ENCODE measurements at regions not wholly inside any gene's neighbourhood (a gene's known extent, or its start where the extent isn't known, plus 50 kb on each side); places are given as distances from the start of the nearest gene placed in this dataset.

GRCh38 chr15:35907511-35907910 lies 361.5 kb upstream of the DPH6 start:
- Histone ChIP-seq H3K9ac (ENCODE audit: low read length) (no peak overlapping the region), H3K79me2 (ENCODE audit: insufficient read depth, low read length) (no peaks in the 10 kb centered on the region), H2AFZ (ENCODE audit: low read depth, low read length) (no peak overlapping the region), H4K20me1 (ENCODE audit: insufficient read depth, low read length) (no peaks in the 10 kb centered on the region), H3K4me1 (ENCODE audit: insufficient read depth, low read length) (no peaks in the 10 kb centered on the region), H3K4me3 (ENCODE audit: insufficient read depth, low read depth, low read length) (no peak overlapping the region), H3K27me3 (ENCODE audit: insufficient read depth, low read length) (no peaks in the 10 kb centered on the region), H3K27ac (ENCODE audit: low read depth, low read length) (no peak overlapping the region), H3K36me3 (ENCODE audit: insufficient read depth, low read length) (no peaks in the 10 kb centered on the region), H3K4me2 (ENCODE audit: low read length) (no peak overlapping the region), H3K9me3 (ENCODE audit: insufficient read depth, low read depth, low read length) (no peaks in the 10 kb centered on the region)
- no peaks in the 10 kb centered on the region for H3K4me1 Mint-ChIP-seq (ENCODE audit: low read depth, unreplicated experiment)
- H3K36me3 Mint-ChIP-seq (ENCODE audit: low read depth, unreplicated experiment): no peaks in the 10 kb centered on the region
- H3K9me3 Mint-ChIP-seq (ENCODE audit: unreplicated experiment): no peaks in the 10 kb centered on the region
- no peak overlapping the region for H3K4me3 Mint-ChIP-seq (ENCODE audit: unreplicated experiment)
- no peak overlapping the region for H3K27ac Mint-ChIP-seq (ENCODE audit: unreplicated experiment)
- no peaks in the 10 kb centered on the region for H3K27me3 Mint-ChIP-seq (ENCODE audit: low read depth, unreplicated experiment)
- no peak for TF ChIP-seq EZH2 (IDR thresholded peaks at IDR 0.05; ENCODE audit: insufficient read depth, low read length)
- TF ChIP-seq CTCF (IDR thresholded peaks at IDR 0.05; ENCODE audit: insufficient read depth, low read depth, low read length): no peak
- DNase-seq (ENCODE audit: low read depth): no peak
- no peak for FAIRE-seq

GRCh38 chr15:35909414-35909813 lies 363.4 kb upstream of the DPH6 start:
- no peak overlapping the region for H3K4me3 Mint-ChIP-seq (ENCODE audit: unreplicated experiment)
- H3K9ac ChIP-seq (ENCODE audit: low read length): no peak overlapping the region
- no peaks in the 10 kb centered on the region for H3K36me3 Mint-ChIP-seq (ENCODE audit: low read depth, unreplicated experiment)
- no peaks in the 10 kb centered on the region for H3K9me3 ChIP-seq (ENCODE audit: insufficient read depth, low read depth, low read length)
- TF ChIP-seq CTCF (IDR thresholded peaks at IDR 0.05; ENCODE audit: insufficient read depth, low read depth, low read length): no peak
- no peak for TF ChIP-seq EZH2 (IDR thresholded peaks at IDR 0.05; ENCODE audit: insufficient read depth, low read length)
- FAIRE-seq (no peak), DNase-seq (ENCODE audit: low read depth) (no peak)
- no peaks in the 10 kb centered on the region for H3K4me1 Mint-ChIP-seq (ENCODE audit: low read depth, unreplicated experiment)
- H3K27ac ChIP-seq (ENCODE audit: low read depth, low read length): no peak overlapping the region
- H3K9me3 Mint-ChIP-seq (ENCODE audit: unreplicated experiment): no peaks in the 10 kb centered on the region
- no peaks in the 10 kb centered on the region for H3K27me3 ChIP-seq (ENCODE audit: insufficient read depth, low read length)
- H4K20me1 ChIP-seq (ENCODE audit: insufficient read depth, low read length): no peaks in the 10 kb centered on the region
- H3K4me2 ChIP-seq (ENCODE audit: low read length): no peak overlapping the region
- H3K79me2 ChIP-seq (ENCODE audit: insufficient read depth, low read length): no peaks in the 10 kb centered on the region
- no peaks in the 10 kb centered on the region for H3K27me3 Mint-ChIP-seq (ENCODE audit: low read depth, unreplicated experiment)
- H3K4me3 ChIP-seq (ENCODE audit: insufficient read depth, low read depth, low read length): no peak overlapping the region
- no peaks in the 10 kb centered on the region for H3K36me3 ChIP-seq (ENCODE audit: insufficient read depth, low read length)
- H2AFZ ChIP-seq (ENCODE audit: low read depth, low read length): no peak overlapping the region
- no peak overlapping the region for H3K27ac Mint-ChIP-seq (ENCODE audit: unreplicated experiment)
- no peaks in the 10 kb centered on the region for H3K4me1 ChIP-seq (ENCODE audit: insufficient read depth, low read length)

GRCh38 chr15:35910227-35910626 lies 364.3 kb upstream of the DPH6 start:
- Mint-ChIP-seq H3K9me3 (ENCODE audit: unreplicated experiment) (no peaks in the 10 kb centered on the region), H3K27me3 (ENCODE audit: low read depth, unreplicated experiment) (no peaks in the 10 kb centered on the region), H3K4me3 (ENCODE audit: unreplicated experiment) (no peak overlapping the region), H3K27ac (ENCODE audit: unreplicated experiment) (no peak overlapping the region), H3K36me3 (ENCODE audit: low read depth, unreplicated experiment) (no peaks in the 10 kb centered on the region), H3K4me1 (ENCODE audit: low read depth, unreplicated experiment) (no peaks in the 10 kb centered on the region)
- no peak overlapping the region for H3K27ac ChIP-seq (ENCODE audit: low read depth, low read length)
- H3K4me3 ChIP-seq (ENCODE audit: insufficient read depth, low read depth, low read length): no peak overlapping the region
- TF ChIP-seq EZH2 (IDR thresholded peaks at IDR 0.05; ENCODE audit: insufficient read depth, low read length): no peak
- TF ChIP-seq CTCF (IDR thresholded peaks at IDR 0.05; ENCODE audit: insufficient read depth, low read depth, low read length): no peak
- H3K27me3 ChIP-seq (ENCODE audit: insufficient read depth, low read length): no peaks in the 10 kb centered on the region
- FAIRE-seq (no peak), DNase-seq (ENCODE audit: low read depth) (no peak)
- no peaks in the 10 kb centered on the region for H3K4me1 ChIP-seq (ENCODE audit: insufficient read depth, low read length)
- no peak overlapping the region for H3K4me2 ChIP-seq (ENCODE audit: low read length)
- H3K9ac ChIP-seq (ENCODE audit: low read length): no peak overlapping the region
- H2AFZ ChIP-seq (ENCODE audit: low read depth, low read length): no peak overlapping the region
- H3K9me3 ChIP-seq (ENCODE audit: insufficient read depth, low read depth, low read length): peaks cover 2% of the 10 kb centered on the region
- no peaks in the 10 kb centered on the region for H4K20me1 ChIP-seq (ENCODE audit: insufficient read depth, low read length)
- no peaks in the 10 kb centered on the region for H3K79me2 ChIP-seq (ENCODE audit: insufficient read depth, low read length)
- no peaks in the 10 kb centered on the region for H3K36me3 ChIP-seq (ENCODE audit: insufficient read depth, low read length)

Data from astrocyte (in vitro differentiated cells and primary cell).